Caki2 (cell line): ENCODE measurements at regions not wholly inside any gene's neighbourhood (a gene's known extent, or its start where the extent isn't known, plus 50 kb on each side); places are given as distances from the start of the nearest gene placed in this dataset.

Source experiments
- DNase-seq: peaks from one replicate; pipeline ENCODE4 v3.0.0-alpha.2; 2015; ENCODE audit warnings: low read depth
- in situ Hi-C: cut with HindIII; loops from 2 replicates; pipeline ENCODE4 v1.10.0; 2016; ENCODE audit warnings: low sequenced_read_pairs, low pct_unique_long_range_greater_than_20kb, mixed read lengths

DNA sequence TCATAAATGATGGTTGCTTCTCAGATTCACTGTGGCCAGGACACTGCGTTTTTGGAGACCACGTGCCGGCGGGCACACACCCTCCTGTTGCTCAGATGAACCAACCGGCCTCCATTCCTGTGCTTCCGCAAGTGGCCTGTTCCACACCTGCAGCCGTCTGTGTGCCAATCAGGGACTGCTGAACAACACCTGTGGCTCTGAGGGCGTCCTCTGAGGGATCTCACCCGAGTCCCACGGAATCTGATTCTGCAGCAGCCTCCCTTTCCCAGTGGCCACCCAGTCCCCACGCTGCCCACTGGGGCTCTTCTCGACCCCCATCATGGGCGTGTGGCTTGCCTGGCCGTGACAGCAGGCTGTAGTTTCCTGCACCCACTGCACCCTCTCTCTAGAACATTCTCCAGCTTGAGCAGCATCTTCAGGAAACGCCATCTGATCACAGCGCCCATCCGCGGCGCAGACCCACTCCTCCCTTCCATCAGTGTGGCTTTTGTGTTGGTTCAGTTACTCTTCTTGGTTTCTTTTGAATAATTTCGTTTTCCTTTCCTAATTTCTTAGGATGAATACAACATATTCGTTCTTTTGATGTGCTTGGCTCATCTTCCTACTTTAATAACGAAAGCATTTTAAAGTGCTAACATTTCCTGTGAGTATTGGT, 65.1 kb upstream of the SLC22A11 start:
- DNase-seq: no peak
- in situ Hi-C loops: no loop called here

DNA sequence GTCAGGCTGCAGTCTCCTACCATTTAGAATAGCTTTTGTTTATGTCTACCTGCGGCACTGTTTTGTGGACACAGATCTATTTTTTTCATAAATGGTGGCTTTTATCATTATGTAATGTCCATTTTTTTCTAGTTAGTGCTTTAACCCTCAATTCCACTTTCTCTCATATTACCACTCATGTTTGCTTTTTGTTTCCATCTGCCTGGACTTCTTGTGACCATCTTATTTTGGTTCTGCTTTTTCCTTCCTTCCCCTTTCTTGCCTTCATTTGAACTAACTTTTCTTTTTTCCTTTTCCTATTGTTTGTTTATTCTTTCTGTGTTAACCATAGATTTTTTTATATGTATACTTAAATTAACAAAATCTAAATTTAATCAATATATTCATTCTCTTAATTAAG, 63.2 kb upstream of the SLC22A11 start:
- no peak for DNase-seq
- in situ Hi-C loops: no loop called here

DNA sequence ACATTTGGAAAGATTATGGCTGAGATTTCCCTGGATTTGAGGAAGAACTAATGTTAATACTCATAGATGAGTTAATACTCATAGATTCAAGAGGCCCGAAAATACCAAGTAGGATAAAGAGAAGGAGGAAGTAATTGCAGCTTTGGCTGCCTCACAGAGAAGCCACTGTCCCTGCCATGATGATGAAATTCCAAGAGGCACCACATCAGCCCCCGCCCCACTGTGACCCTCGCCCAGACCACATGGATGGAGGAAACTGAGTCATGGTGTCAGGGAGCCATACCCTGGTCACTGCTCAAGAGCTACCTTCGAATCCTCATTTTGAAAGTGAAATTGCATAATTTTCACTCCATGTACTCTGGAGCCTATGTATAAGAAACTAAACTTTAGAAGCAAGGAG, 57.6 kb upstream of the SLC22A11 start:
- in situ Hi-C loops: no loop called here
- DNase-seq: no peak

DNA sequence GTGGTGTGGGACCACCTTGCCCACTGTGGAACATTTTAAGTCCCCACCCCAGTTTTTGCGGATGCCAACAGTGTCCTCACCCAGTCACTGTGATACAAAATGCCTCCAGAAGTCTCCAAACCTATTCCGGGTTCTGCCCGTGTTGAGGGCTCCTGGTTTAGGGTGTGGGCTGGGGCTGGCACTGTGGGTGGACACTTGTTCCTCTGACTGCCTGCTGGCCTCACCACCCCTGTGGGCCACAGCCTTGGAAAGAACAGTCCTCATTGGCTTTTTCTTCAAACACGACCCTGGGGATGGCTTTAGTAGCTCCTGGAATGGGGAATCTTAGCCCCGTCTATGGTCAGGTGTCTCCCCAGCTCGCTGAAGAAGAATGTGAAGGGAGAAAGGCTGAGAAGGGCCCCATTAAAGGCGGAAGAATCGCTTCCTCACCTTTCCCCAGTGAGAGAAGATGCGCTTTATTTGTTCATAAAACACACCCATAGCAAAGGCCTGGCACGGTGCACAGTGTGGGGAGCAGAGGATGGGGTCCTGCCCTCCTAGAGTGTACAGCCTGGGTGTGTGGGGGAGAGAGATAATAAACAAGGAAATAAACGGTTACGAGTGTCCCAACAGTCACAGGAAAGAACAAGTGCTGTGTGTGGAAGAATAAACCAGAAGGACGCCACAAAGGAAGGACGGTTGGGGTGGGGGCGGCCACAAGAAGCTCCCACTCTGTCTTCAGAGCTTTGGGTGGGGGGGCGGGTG, 56.3 kb upstream of the SLC22A11 start:
- no peak for DNase-seq
- in situ Hi-C loops: no loop called here

DNA sequence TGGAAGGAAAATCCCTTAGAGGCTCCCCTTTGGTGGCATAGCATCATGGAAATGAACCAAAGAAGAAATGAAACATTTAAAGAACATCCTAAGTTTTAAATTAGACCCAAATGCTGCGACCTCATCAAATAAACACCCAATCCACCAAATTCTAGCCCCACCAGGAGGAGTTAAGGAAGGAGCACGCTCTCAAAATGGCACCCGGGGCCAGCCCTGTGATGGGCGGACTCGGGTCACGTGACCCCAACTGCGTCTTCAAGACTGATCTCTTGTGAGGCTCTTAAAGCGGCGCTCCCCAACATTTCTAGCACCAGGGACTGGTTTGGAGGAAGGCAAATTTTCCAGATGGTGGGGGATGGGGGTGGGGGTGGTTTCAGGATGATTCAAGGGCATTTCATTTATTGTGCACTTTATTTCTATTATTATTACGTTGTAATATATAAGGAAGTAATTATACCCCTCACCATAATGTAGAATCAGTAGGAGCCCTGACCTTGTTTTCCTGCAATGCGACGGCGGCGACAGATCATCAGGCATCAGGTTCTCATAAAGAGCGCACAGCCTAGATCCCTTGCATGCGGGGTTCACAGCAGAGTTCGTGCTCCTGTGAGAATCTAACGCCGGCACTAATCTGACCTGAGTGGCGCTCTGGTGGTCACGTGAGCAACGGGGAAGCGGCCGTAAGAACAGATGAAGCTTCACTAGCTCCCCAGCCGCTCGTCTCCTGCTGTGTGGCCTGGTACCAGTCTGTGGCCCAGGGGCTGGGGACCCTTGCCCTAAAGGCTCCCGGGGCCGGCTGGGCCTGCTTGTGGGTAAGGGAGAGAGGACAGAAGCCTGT, 55.3 kb upstream of the SLC22A11 start:
- DNase-seq: no peak
- in situ Hi-C loops: no loop called here

DNA sequence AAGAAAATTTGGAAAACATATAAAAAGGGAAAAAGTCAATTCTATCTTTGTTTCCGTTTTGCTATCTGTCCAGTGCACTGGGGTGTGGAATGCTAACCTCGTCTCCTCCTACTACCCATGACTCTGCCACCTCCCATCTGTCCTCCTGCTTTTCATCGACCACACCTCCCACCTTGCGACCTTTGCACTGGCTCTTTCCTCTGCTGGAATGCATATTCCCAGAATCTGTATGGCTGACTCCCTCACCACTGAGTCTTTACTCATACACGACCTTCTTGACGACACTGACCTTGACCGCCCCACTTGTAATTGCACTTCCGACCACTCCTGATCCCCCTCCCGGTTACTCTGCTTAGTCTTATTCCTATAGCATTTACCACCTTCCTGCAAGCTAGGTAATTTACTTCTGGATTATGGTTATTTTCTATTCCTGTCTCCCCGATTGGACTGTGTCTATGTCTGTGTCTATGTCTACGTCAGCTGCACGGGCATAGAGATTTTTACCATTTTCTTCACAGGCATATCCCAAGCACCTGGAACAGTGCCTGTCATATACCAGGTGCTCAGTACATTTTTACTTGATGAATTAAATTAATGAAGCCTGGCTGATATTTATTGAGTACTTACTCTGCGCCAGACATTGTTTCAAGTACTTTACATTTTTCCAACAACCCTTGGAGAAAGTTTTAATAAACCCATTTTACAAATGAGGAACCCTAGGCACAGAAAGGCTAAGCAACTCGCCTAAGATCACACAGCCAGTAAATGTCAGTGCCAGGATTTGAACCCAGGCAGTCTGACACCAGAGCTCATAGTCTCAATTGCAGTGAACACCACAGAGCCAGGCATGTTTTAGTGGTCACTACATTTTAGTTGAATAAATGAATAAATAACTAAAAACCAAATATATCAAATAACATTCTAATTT, 54.0 kb upstream of the SLC22A11 start:
- in situ Hi-C loops: no loop called here
- no peak for DNase-seq

DNA sequence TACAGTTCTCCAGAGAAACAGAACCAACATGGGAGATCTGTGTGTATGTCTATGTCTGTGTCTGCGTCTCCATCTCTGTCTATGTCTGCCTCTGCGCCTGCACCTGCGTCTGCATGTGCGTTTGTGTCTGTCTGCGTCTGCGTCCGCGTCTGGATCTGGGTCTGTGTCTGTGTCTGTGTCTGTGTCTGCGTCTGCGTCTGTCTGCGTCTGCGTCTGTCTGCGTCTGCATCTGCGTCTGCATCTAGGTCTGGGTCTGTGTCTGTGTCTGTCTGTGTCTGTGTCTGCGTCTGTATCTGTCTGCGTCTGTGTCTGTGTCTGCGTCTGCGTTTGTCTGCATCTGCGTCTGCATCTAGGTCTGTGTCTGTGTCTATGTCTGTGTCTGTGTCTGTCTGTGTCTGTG, 53.1 kb upstream of the SLC22A11 start:
- in situ Hi-C loops: no loop called here

DNA sequence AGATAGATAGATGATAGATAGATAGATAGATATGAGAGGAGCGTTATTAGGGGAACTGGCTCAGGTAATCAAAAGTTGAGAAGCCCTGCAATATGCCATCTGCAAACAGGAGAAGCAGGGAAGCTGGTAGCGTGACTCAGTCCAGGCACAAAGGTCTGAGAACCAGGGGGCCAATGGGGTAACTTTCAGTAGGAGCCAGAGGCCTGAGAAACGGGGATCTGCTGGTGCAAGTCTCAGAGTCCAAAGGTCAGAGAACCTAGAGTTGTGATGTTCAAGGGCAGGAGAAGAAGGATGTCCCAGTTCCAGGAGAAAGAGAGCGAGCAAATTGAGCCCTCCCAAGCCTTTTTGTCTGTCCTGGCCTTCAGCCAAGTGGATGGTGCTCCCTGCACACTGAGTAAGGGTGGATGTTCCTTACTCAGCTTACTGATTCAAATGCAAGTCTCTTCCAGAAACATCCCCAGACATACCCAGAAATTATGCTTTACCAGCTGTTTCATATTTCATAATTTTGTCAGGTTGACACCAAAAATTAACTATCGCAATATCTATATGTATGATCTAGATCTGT, 52.5 kb upstream of the SLC22A11 start:
- in situ Hi-C loops: no loop called here
- DNase-seq: no peak

More for the DNA sequence above, 53.1 kb upstream of the SLC22A11 start:
- DNase-seq: no peak

DNA sequence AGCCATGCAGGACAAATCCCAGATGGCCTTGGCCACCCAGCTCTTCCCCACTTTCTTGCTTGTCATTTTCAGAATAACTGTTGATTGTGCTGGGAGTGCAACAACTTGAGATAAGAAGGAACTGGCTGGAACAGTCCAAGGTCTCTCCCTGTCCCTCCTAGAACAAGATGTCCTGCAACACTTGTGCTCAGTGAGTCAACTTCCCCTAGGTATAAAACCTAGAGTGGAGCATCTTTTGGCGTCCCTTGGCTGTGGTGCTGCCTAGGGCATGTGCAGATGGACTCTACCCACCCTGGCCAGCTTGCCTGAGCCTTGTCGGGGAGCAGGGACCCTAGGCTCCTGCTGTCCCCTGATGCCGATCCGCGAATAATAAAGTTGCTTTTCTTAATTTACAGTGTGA, 50.7 kb upstream of the SLC22A11 start:
- DNase-seq: no peak
- in situ Hi-C loops: no loop called here
